Suprapubic skin (tissue), 4 donors: ENCODE measurements at regions not wholly inside any gene's neighbourhood (a gene's known extent, or its start where the extent isn't known, plus 50 kb on each side); places are given as distances from the start of the nearest gene placed in this dataset.

Source experiments
- DNase-seq, 2 donors: peaks; one replicate each; pipeline ENCODE4 v3.0.0-alpha.2; 2019; ENCODE audit warnings: low spot score in 2 of 2
- H3K27ac ChIP-seq: fragments of 200-600 bp; sonication (generic); one replicate; pipeline ENCODE4 v1.5.1; 2019
- H3K27me3 ChIP-seq: fragments of 200-600 bp; sonication (generic); one replicate; pipeline ENCODE4 v1.5.1; 2019
- H3K36me3 ChIP-seq: fragments of 200-600 bp; sonication (generic); one replicate; pipeline ENCODE4 v1.5.1; 2019
- H3K4me1 ChIP-seq: fragments of 200-600 bp; sonication (generic); one replicate; pipeline ENCODE4 v1.5.1; 2019
- H3K4me3 ChIP-seq: fragments of 200-600 bp; sonication (generic); one replicate; pipeline ENCODE4 v1.5.1; 2019; ENCODE audit warnings: mild to moderate bottlenecking
- H3K9me3 ChIP-seq: fragments of 200-600 bp; sonication (generic); one replicate; pipeline ENCODE4 v1.5.1; 2019
- CTCF ChIP-seq, 2 donors: fragments of 200-600 bp in 1 of 2; fragments of 450-650 bp in 1 of 2; sonication (generic) in 1 of 2; IDR thresholded peaks; one replicate each; pipeline ENCODE4 v1.5.1; 2016 to 2019; ENCODE audit warnings: antibody characterized with exemption in 2 of 2, mild to moderate bottlenecking in 1 of 2, moderate library complexity in 1 of 2
- EP300 ChIP-seq: sonication (generic); formaldehyde crosslinking; IDR thresholded peaks from one replicate; pipeline ENCODE4 v1.6.1; 2017; ENCODE audit warnings: antibody characterized with exemption
- POLR2A ChIP-seq, 2 donors: fragments of 450-650 bp; IDR thresholded peaks; one replicate each; pipeline ENCODE4 v1.6.1; 2017; ENCODE audit warnings: antibody characterized with exemption in 2 of 2, mild to moderate bottlenecking in 2 of 2, moderate library complexity in 2 of 2
- POLR2AphosphoS5 ChIP-seq, 3 donors: sonication (generic); formaldehyde crosslinking; IDR thresholded peaks; one replicate each; pipeline ENCODE4 v1.6.1; 2017; ENCODE audit warnings: antibody characterized with exemption in 3 of 3
- WGBS: methylation state at CpG from one replicate; pipeline ENCODE4 v1.1.5; 2018; 5-methylcytosine and 5-hydroxymethylcytosine counted together

DNA sequence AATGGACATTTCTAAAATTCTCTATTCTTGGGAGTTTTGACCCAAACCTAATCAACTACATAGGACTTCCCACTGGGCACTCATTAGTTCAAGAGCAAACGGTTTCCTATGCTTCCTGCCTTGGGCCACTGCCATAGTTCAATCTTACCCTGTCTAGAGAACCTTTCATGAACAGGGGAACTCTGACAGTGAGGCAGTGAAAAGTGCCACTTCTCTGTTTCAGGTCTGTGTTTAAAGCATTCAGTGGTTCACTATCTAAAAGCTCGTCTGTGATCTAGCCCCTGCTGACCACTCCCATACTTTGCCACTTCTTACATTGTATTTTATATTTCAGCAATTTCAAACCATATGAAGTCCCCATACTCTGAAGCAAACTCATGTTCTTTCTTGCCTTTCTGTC, 122.7 kb upstream of the IGF1 start:
- 46% methylated on average over 2 of the region's 2 CpGs for WGBS
- no peaks in the 10 kb centered on the region for H3K4me1 ChIP-seq
- no peak for DNase-seq
- no peaks in the 10 kb centered on the region for H3K9me3 ChIP-seq
- no peak overlapping the region for H3K4me3 ChIP-seq
- H3K27ac ChIP-seq = no peak overlapping the region
- H3K27me3 ChIP-seq = no peaks in the 10 kb centered on the region
- no peaks in the 10 kb centered on the region for H3K36me3 ChIP-seq
- TF ChIP-seq POLR2AphosphoS5 (IDR thresholded peaks at IDR 0.05) (no peak), POLR2A (IDR thresholded peaks at IDR 0.05) (no peak), EP300 (no peak), CTCF (IDR thresholded peaks at IDR 0.05) (no peak)

- Histone ChIP-seq H3K36me3 (no peaks in the 10 kb centered on the region), H3K27ac (no peak overlapping the region), H3K9me3 (no peaks in the 10 kb centered on the region), H3K27me3 (no peaks in the 10 kb centered on the region), H3K4me1 (no peaks in the 10 kb centered on the region), H3K4me3 (no peak overlapping the region)
- WGBS = 43% methylated on average over 1 of the region's 1 CpG
- DNase-seq = no peak
- TF ChIP-seq POLR2A (IDR thresholded peaks at IDR 0.05) (no peak), EP300 (no peak), POLR2AphosphoS5 (IDR thresholded peaks at IDR 0.05) (no peak)
These were observed 122.2 kb upstream of the IGF1 start for GRCh38 chr12:102602521-102602920.

- H3K36me3 ChIP-seq = no peaks in the 10 kb centered on the region
- TF ChIP-seq POLR2AphosphoS5 (IDR thresholded peaks at IDR 0.05) (no peak), CTCF (IDR thresholded peaks at IDR 0.05) (no peak), POLR2A (IDR thresholded peaks at IDR 0.05) (no peak), EP300 (no peak)
- no peak for DNase-seq
- H3K27ac ChIP-seq = no peak overlapping the region
- no peaks in the 10 kb centered on the region for H3K4me1 ChIP-seq
- no peaks in the 10 kb centered on the region for H3K9me3 ChIP-seq
- WGBS = 86% methylated on average over 5 of the region's 5 CpGs
- H3K4me3 ChIP-seq = no peak overlapping the region
- no peaks in the 10 kb centered on the region for H3K27me3 ChIP-seq
These were observed 121.3 kb upstream of the IGF1 start for GRCh38 chr12:102601621-102602020.

GRCh38 chr12:102596687-102597086, 116.3 kb upstream of the IGF1 start:
- no peaks in the 10 kb centered on the region for H3K9me3 ChIP-seq
- H3K4me3 ChIP-seq = no peak overlapping the region
- H3K27ac ChIP-seq = no peak overlapping the region
- no peaks in the 10 kb centered on the region for H3K27me3 ChIP-seq
- no peaks in the 10 kb centered on the region for H3K36me3 ChIP-seq
- no peak for DNase-seq
- WGBS = 71% methylated on average over 2 of the region's 2 CpGs
- TF ChIP-seq POLR2AphosphoS5 (IDR thresholded peaks at IDR 0.05) (no peak), POLR2A (IDR thresholded peaks at IDR 0.05) (no peak), EP300 (no peak), CTCF (IDR thresholded peaks at IDR 0.05) (no peak)
- H3K4me1 ChIP-seq = no peaks in the 10 kb centered on the region

DNA sequence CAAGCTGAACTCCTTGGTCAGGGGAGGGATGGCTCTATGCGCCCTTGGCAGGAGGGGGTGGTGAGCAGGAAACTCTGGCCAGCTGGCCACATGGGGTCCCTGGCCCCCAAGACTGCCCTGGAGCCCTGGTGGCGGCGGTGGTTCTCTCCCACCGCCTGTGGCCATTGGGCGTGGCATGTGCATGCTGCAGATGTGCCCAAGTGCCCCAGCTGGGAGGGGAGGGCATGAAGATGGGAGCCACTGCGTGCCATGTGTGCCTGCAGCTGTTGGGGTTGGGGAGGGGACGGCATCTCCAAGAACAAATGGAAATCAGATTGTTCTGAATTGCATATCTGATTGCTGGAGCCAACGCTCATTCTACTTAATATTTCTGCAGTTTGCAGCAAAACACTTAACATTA, 115.7 kb upstream of the IGF1 start:
- H3K36me3 ChIP-seq = no peaks in the 10 kb centered on the region
- no peaks in the 10 kb centered on the region for H3K27me3 ChIP-seq
- no peak for DNase-seq
- no peak for TF ChIP-seq POLR2A (IDR thresholded peaks at IDR 0.05)
- no peak for TF ChIP-seq POLR2AphosphoS5 (IDR thresholded peaks at IDR 0.05)
- no peak for TF ChIP-seq CTCF (IDR thresholded peaks at IDR 0.05)
- TF ChIP-seq EP300 = no peak
- H3K4me1 ChIP-seq = no peaks in the 10 kb centered on the region
- WGBS = 60% methylated on average over 8 of the region's 8 CpGs
- no peak overlapping the region for H3K27ac ChIP-seq
- no peak overlapping the region for H3K4me3 ChIP-seq
- H3K9me3 ChIP-seq = no peaks in the 10 kb centered on the region

DNA sequence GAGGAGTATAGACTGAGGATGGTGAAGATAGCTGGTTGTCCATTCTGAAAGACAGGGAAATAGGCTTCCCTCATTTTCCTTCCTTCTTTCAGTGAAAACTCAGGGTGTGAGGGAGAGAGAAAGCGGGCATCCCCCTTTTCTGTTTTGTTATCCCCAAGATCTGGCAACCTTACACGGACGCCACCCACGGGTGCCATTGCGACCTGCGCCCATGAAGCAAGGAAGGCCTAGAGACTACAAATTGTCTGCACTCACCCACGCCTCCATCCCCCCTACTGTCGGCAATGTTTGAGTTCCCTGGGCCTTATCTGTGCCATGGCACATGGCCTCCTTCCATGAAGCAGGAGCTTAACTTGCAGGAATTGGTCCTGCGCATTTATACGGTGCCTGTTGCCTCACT, 115.0 kb upstream of the IGF1 start:
- Histone ChIP-seq H3K4me1 (no peaks in the 10 kb centered on the region), H3K4me3 (no peak overlapping the region), H3K36me3 (no peaks in the 10 kb centered on the region), H3K27me3 (no peaks in the 10 kb centered on the region), H3K27ac (no peak overlapping the region), H3K9me3 (no peaks in the 10 kb centered on the region)
- TF ChIP-seq EP300 = no peak
- no peak for TF ChIP-seq POLR2AphosphoS5 (IDR thresholded peaks at IDR 0.05)
- TF ChIP-seq CTCF (IDR thresholded peaks at IDR 0.05) = no peak
- no peak for TF ChIP-seq POLR2A (IDR thresholded peaks at IDR 0.05)
- WGBS = 91% methylated on average over 10 of the region's 10 CpGs
- DNase-seq = no peak
